Mammary epithelial cell (primary cell): ENCODE measurements at regions not wholly inside any gene's neighbourhood (a gene's known extent, or its start where the extent isn't known, plus 50 kb on each side); places are given as distances from the start of the nearest gene placed in this dataset.

Source experiments
- CTCF ChIP-seq, 2 donors: IDR thresholded peaks in 1 of 2; conservative IDR thresholded peaks in 1 of 2; 2 replicates each; pipeline ENCODE4 v1.5.1; 2011 to 2012; ENCODE audit warnings: inconsistent platforms in 2 of 2, low read length in 2 of 2, mild to moderate bottlenecking in 2 of 2, control low read depth in 1 of 2, low read depth in 1 of 2; ENCODE audit not compliant: insufficient read depth in 1 of 2; ENCODE audit errors: extremely low read depth in 1 of 2
- EZH2 ChIP-seq: IDR thresholded peaks from 2 replicates; pipeline ENCODE4 v1.6.1; 2012; ENCODE audit warnings: low read length, inconsistent platforms, borderline replicate concordance

DNA sequence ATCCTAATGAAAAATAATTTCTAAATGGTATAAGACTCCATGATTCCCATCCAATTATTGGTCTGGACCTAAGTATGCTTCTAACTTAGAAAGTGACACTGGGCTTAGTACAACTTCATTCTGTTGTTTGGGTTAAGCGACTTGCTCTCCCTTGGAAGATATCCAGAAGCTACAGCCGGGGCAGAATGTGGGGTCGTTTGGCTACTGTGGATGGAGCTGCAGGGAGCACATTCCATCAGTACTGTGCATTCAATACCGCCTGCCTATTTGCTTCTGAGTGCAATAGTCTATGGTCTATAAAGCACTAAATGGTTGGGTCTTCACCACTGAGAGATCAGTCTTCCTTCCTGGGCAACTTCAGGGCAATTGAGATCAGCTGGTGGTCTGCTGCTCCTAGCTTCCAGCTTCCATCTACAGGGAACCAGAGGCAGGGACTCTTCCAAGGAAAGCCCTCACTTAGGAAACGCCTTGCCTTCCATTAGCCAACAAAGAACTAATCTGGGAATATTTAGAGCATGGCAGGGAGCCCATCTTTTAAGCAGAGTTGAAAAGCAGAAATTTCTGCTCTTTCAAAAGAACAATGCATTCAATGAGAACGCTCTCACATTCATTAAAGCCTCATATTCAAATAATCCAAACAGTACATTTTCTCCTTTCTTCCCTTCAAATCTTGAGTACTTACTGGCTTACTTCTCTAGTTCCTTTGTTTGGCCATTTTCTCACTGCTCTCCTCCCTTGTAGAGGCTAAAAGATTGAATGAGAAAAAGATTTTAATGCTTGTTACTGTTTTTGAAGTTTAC is 1049.9 kb upstream of the TENM3 start:
- TF ChIP-seq CTCF (conservative IDR thresholded peaks at IDR 0.05 in 1 of 2, IDR thresholded peaks at IDR 0.05 in 1 of 2; ENCODE audit: extremely low read depth in 1 of 2, insufficient read depth in 1 of 2, low read depth in 1 of 2, low read length in 2 of 2) (no peak), EZH2 (no peak)
